Loucy (cell line): ENCODE measurements at regions not wholly inside any gene's neighbourhood (a gene's known extent, or its start where the extent isn't known, plus 50 kb on each side); places are given as distances from the start of the nearest gene placed in this dataset.

Source experiments
- H2AFZ ChIP-seq: fragments of 200-600 bp; sonication (generic); 2 replicates; pipeline ENCODE4 v1.6.0; 2016; ENCODE audit warnings: antibody characterized with exemption, mild to moderate bottlenecking, low read length, moderate library complexity
- H3F3A ChIP-seq: fragments of 200-600 bp; 2 replicates; pipeline ENCODE4 v1.6.0; 2016; ENCODE audit warnings: antibody characterized with exemption, low read depth, mild to moderate bottlenecking
- H3K27me3 ChIP-seq: fragments of 200-600 bp; sonication (generic); 2 replicates; pipeline ENCODE4 v1.6.1; 2014; ENCODE audit warnings: low read length, mild to moderate bottlenecking; ENCODE audit not compliant: insufficient read depth, poor library complexity, severe bottlenecking
- H3K36me3 ChIP-seq: fragments of 200-600 bp; sonication (generic); 2 replicates; pipeline ENCODE4 v1.6.1; 2016; ENCODE audit warnings: low read length; ENCODE audit not compliant: insufficient read depth
- H3K4me1 ChIP-seq: fragments of 200-600 bp; sonication (generic); 2 replicates; pipeline ENCODE4 v1.5.1; 2014; ENCODE audit warnings: low read length, mild to moderate bottlenecking; ENCODE audit not compliant: insufficient read depth, poor library complexity, severe bottlenecking
- H3K4me2 ChIP-seq: fragments of 200-600 bp; sonication (generic); 2 replicates; pipeline ENCODE4 v1.6.0; 2014; ENCODE audit warnings: antibody characterized with exemption, low read length, low read depth, mild to moderate bottlenecking; ENCODE audit not compliant: poor library complexity, severe bottlenecking
- H3K4me3 ChIP-seq: fragments of 200-600 bp; sonication (generic); 2 replicates; pipeline ENCODE4 v1.5.1; 2014; ENCODE audit warnings: low read length, mild to moderate bottlenecking, mixed read lengths; ENCODE audit not compliant: poor library complexity, severe bottlenecking
- H3K79me2 ChIP-seq: fragments of 200-600 bp; sonication (generic); 2 replicates; pipeline ENCODE4 v1.6.1; 2014; ENCODE audit warnings: low read length; ENCODE audit not compliant: insufficient read depth
- H3K9ac ChIP-seq: fragments of 200-600 bp; sonication (generic); 2 replicates; pipeline ENCODE4 v1.6.0; 2014; ENCODE audit warnings: mild to moderate bottlenecking, low read depth, low read length, moderate library complexity; ENCODE audit not compliant: poor library complexity, severe bottlenecking
- H3K9me2 ChIP-seq: fragments of 200-600 bp; sonication (generic); replicated peaks from 2 replicates; pipeline ENCODE4 v1.6.1; 2016; ENCODE audit warnings: low read depth, low read length, mixed read lengths
- H3K9me3 ChIP-seq: fragments of 200-600 bp; sonication (generic); 2 replicates; pipeline ENCODE4 v1.6.1; 2014; ENCODE audit warnings: mild to moderate bottlenecking, antibody characterized with exemption, low read length, low read depth; ENCODE audit not compliant: insufficient read depth
- H4K20me1 ChIP-seq: fragments of 200-600 bp; sonication (generic); 2 replicates; pipeline ENCODE4 v1.6.0; 2014; ENCODE audit warnings: antibody characterized with exemption, low read length, mild to moderate bottlenecking; ENCODE audit not compliant: insufficient read depth, poor library complexity, severe bottlenecking
- EZH2phosphoT487 ChIP-seq: fragments of 200-600 bp; IDR thresholded peaks from 2 replicates; pipeline ENCODE4 v1.6.1; 2018; ENCODE audit warnings: antibody characterized with exemption, mild to moderate bottlenecking, moderate library complexity, borderline replicate concordance
- TF ChIP-seq, protein P1 (sequence below): fragments of 200-600 bp; sonication (generic); conservative IDR thresholded peaks from 2 replicates; pipeline ENCODE4 v1.5.1; 2014; ENCODE audit warnings: mild to moderate bottlenecking, antibody characterized with exemption, low read length

DNA sequence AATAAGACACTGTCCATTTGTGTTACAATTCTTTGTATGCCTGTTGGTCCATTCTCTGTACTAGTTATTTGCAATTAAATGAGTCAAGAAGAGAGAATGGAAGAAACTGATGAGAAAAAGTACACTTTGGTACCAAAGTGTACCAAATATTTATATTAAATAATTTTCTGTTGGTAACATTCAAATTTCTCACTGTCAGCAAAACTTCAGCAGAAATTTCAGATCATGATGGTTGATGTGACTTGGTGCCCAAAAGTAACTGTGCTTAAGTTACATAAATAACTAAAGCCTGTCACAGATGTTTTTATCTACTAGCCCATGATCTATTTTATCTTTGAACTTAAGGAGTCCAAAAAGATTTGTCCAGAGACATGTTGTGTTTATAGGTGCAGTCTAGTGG, 274.4 kb upstream of the CXADR start:
- Histone ChIP-seq H2AFZ (no peak overlapping the region), H3K4me3 (no peak overlapping the region), H3K4me2 (no peak overlapping the region), H4K20me1 (no peaks in the 10 kb centered on the region), H3F3A (no peaks in the 10 kb centered on the region), H3K9me3 (no peaks in the 10 kb centered on the region; the same call in 1 of the 2 replicates), H3K9me2 (no peaks in the 10 kb centered on the region), H3K4me1 (no peaks in the 10 kb centered on the region), H3K27me3 (no peaks in the 10 kb centered on the region), H3K36me3 (no peaks in the 10 kb centered on the region), H3K9ac (no peak overlapping the region), H3K79me2 (no peaks in the 10 kb centered on the region)
- TF ChIP-seq, protein P1, sequence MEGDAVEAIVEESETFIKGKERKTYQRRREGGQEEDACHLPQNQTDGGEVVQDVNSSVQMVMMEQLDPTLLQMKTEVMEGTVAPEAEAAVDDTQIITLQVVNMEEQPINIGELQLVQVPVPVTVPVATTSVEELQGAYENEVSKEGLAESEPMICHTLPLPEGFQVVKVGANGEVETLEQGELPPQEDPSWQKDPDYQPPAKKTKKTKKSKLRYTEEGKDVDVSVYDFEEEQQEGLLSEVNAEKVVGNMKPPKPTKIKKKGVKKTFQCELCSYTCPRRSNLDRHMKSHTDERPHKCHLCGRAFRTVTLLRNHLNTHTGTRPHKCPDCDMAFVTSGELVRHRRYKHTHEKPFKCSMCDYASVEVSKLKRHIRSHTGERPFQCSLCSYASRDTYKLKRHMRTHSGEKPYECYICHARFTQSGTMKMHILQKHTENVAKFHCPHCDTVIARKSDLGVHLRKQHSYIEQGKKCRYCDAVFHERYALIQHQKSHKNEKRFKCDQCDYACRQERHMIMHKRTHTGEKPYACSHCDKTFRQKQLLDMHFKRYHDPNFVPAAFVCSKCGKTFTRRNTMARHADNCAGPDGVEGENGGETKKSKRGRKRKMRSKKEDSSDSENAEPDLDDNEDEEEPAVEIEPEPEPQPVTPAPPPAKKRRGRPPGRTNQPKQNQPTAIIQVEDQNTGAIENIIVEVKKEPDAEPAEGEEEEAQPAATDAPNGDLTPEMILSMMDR, result no peak
- no peak for TF ChIP-seq EZH2phosphoT487

DNA sequence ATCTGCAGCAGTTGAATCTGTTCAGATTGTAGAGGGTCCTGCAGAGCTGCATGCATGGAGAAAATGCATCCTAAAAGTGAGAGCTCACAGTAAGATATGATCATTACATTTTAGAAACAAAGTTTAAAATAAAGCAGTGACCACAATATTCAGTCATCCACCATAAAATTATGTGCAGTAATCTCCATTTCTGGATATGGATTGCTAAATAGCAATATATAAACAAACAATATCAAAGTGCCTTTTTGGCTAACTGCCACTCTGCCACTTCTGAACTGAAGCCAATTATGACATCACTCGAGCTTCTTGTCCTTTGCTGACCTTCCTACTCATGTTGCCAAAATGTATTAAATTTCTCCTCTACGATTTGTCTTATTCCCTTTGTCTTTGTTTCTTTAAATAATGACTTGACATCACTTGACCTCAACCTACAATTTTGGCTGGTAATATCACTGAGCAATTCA, 262.0 kb upstream of the CXADR start:
- Histone ChIP-seq H2AFZ (no peak overlapping the region), H3K9me3 (0 out of 2 replicates have a peak, but pooled peaks cover 2% of the 10 kb centered on the region), H3K4me3 (no peak overlapping the region), H3K9me2 (no peaks in the 10 kb centered on the region), H3K36me3 (no peaks in the 10 kb centered on the region), H3K27me3 (no peaks in the 10 kb centered on the region), H3K79me2 (no peaks in the 10 kb centered on the region), H3K4me1 (no peaks in the 10 kb centered on the region), H3F3A (no peaks in the 10 kb centered on the region), H3K4me2 (no peak overlapping the region), H4K20me1 (no peaks in the 10 kb centered on the region), H3K9ac (no peak overlapping the region)
- TF ChIP-seq EZH2phosphoT487, result no peak
- TF ChIP-seq, protein P1, result no peak

- Histone ChIP-seq H3K9me3 (no peaks in the 10 kb centered on the region), H4K20me1 (no peaks in the 10 kb centered on the region), H3K4me1 (no peaks in the 10 kb centered on the region), H3F3A (no peaks in the 10 kb centered on the region), H3K4me2 (no peak overlapping the region), H3K27me3 (no peaks in the 10 kb centered on the region), H3K36me3 (no peaks in the 10 kb centered on the region), H3K9ac (no peak overlapping the region), H3K79me2 (no peaks in the 10 kb centered on the region), H2AFZ (no peak overlapping the region), H3K4me3 (no peak overlapping the region), H3K9me2 (no peaks in the 10 kb centered on the region)
- no peak for TF ChIP-seq EZH2phosphoT487
- TF ChIP-seq, protein P1, result no peak
Observed at GRCh38 chr21:17257784-17258183, 255.1 kb upstream of the CXADR start.
